Frontal cortex (tissue), 3 donors: ENCODE measurements at regions not wholly inside any gene's neighbourhood (a gene's known extent, or its start where the extent isn't known, plus 50 kb on each side); places are given as distances from the start of the nearest gene placed in this dataset.
"Not testable (repeated sequence)": the region's sequence is repeated elsewhere in the genome, so short reads cannot be mapped to it uniquely, and the experiment has no call there.

Experiments used
- DNase-seq, 2 donors: peaks; one replicate each; pipeline ENCODE4 v3.0.0; 2012; ENCODE audit warnings: low spot score in 2 of 2
- FAIRE-seq: peaks from 2 replicates; lab custom pipeline; 2012; peaks lifted over from hg19 to GRCh38; lab: Jason Lieb, UNC
- donor health status: control.
- donor health status: control.
- donor health status: control.

GRCh38 chr1:46878173-46878782, 63.0 kb downstream of the CYP4A11 start:
- not testable (repeated sequence) for DNase-seq
- FAIRE-seq, result peak; percentile 88

- FAIRE-seq, DNase-seq: not testable (repeated sequence)
These were observed 65.2 kb downstream of the CYP4A11 start for GRCh38 chr1:46876093-46876492.
